HG03469 (cell line): ENCODE measurements at regions not wholly inside any gene's neighbourhood (a gene's known extent, or its start where the extent isn't known, plus 50 kb on each side); places are given as distances from the start of the nearest gene placed in this dataset.

ENCODE experiments used
- ATAC-seq: cut with Tn5 transposase; IDR thresholded peaks from one replicate; pipeline ENCODE4 v1.9.1; 2021; ENCODE audit warnings: mild to moderate bottlenecking, moderate library complexity, moderate number of reproducible peaks; ENCODE audit not compliant: unreplicated experiment

GRCh38 chr2:66382091-66382490 lies 52.8 kb upstream of the MEIS1 start:
- ATAC-seq, result no peak

- no peak for ATAC-seq
Measured at GRCh38 chr2:66379473-66379872, 55.5 kb upstream of the MEIS1 start.

- no peak for ATAC-seq
Measured at GRCh38 chr2:66377832-66378231, 57.1 kb upstream of the MEIS1 start.

GRCh38 chr2:66370824-66371223 lies 64.1 kb upstream of the MEIS1 start:
- ATAC-seq, result no peak

- no peak for ATAC-seq
Measured at GRCh38 chr2:66366619-66367018, 68.3 kb upstream of the MEIS1 start.

- no peak for ATAC-seq
Measured at GRCh38 chr2:66364495-66365333, 70.2 kb upstream of the MEIS1 start.

- ATAC-seq, result no peak
Measured at GRCh38 chr2:66362701-66363100, 72.2 kb upstream of the MEIS1 start.

GRCh38 chr2:66346231-66346664 lies 88.7 kb upstream of the MEIS1 start:
- ATAC-seq, result no peak

GRCh38 chr2:66344087-66344663 lies 90.8 kb upstream of the MEIS1 start:
- no peak for ATAC-seq

GRCh38 chr2:66343259-66343658 lies 91.7 kb upstream of the MEIS1 start:
- no peak for ATAC-seq

GRCh38 chr2:66340521-66340920 lies 94.4 kb upstream of the MEIS1 start:
- no peak for ATAC-seq

- no peak for ATAC-seq
Measured at GRCh38 chr2:66334237-66335029, 100.5 kb upstream of the MEIS1 start.

GRCh38 chr2:66331176-66331575 lies 103.7 kb upstream of the MEIS1 start:
- ATAC-seq, result no peak

GRCh38 chr2:66329081-66329605 lies 105.8 kb upstream of the MEIS1 start:
- no peak for ATAC-seq

GRCh38 chr2:66327066-66327740 lies 107.7 kb upstream of the MEIS1 start:
- no peak for ATAC-seq

- ATAC-seq, result no peak
Measured at GRCh38 chr2:66324909-66325528, 109.9 kb upstream of the MEIS1 start.

- ATAC-seq, result no peak
Measured at GRCh38 chr2:66324356-66324755, 110.6 kb upstream of the MEIS1 start.

GRCh38 chr2:66323406-66323805 lies 111.5 kb upstream of the MEIS1 start:
- no peak for ATAC-seq

GRCh38 chr2:66322506-66323260 lies 112.2 kb upstream of the MEIS1 start:
- ATAC-seq, result no peak
